GM12865 (cell line): ENCODE measurements at regions not wholly inside any gene's neighbourhood (a gene's known extent, or its start where the extent isn't known, plus 50 kb on each side); places are given as distances from the start of the nearest gene placed in this dataset.

ENCODE experiments used
- DNase-seq: peaks from one replicate; pipeline ENCODE4 v3.0.0; 2010; ENCODE audit warnings: low read depth
- H3K4me3 ChIP-seq: 2 replicates; pipeline ENCODE4 v1.5.1; 2011; ENCODE audit warnings: mild to moderate bottlenecking, low read depth, low read length, control low read depth
- TF ChIP-seq, protein P1 (sequence below): IDR thresholded peaks from 2 replicates; pipeline ENCODE4 v1.5.1; 2011; ENCODE audit warnings: low read length, control low read depth, low read depth, inconsistent platforms; ENCODE audit not compliant: insufficient read depth; ENCODE audit errors: missing control alignments

DNA sequence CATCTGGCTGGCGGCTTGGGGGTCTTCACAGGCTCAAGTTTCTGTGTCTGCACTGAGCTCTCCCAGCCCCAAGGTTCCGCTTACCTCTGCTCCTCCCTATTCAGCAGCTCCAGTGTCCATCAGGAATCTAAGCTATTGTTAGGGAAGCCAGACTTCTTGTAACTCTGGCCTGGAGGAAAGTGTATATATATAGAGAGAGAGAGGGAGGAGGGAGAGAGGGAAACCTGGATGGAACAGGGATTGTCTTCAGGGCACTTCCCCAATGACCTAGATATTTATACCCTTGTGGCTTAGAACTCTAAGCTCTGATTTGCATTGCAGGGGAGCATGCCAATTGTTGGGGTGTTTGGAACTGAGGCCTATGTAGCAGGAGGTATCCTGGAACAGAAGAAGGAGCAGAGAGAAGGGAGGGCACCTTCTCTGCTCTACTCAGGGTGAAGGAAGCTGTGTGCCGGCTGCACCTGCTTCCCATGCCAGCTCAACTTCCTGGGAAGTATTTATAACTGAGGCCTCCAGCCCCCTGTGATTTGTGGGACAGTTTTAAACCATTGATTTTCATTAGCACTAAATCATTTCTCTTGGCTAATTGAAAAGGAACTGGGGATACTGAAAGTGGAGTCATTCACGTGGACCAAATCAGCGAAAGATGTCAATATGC is 70.9 kb downstream of the NAV1 start:
- no peak for DNase-seq
- no peak overlapping the region for H3K4me3 ChIP-seq
- TF ChIP-seq, protein P1, sequence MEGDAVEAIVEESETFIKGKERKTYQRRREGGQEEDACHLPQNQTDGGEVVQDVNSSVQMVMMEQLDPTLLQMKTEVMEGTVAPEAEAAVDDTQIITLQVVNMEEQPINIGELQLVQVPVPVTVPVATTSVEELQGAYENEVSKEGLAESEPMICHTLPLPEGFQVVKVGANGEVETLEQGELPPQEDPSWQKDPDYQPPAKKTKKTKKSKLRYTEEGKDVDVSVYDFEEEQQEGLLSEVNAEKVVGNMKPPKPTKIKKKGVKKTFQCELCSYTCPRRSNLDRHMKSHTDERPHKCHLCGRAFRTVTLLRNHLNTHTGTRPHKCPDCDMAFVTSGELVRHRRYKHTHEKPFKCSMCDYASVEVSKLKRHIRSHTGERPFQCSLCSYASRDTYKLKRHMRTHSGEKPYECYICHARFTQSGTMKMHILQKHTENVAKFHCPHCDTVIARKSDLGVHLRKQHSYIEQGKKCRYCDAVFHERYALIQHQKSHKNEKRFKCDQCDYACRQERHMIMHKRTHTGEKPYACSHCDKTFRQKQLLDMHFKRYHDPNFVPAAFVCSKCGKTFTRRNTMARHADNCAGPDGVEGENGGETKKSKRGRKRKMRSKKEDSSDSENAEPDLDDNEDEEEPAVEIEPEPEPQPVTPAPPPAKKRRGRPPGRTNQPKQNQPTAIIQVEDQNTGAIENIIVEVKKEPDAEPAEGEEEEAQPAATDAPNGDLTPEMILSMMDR: no peak

DNA sequence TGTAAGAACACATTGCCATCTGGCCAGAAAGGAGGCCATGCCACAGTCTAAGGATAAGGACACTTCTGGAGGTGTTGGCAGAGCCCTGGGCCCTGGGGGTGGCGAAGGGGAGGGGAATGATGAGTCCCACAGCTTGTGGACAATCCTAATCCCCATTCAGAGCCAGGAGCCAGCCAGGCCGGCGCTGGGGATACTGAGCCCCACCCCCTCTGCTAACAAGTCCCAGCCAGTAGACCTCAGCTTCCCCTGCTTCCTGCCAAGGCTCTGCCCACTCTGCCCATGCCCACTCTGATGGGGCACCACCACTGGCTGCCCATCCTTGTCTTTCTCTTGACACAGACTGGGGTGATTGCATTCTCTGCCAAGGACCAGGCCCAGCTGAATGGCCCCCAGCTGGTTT is 71.9 kb downstream of the NAV1 start:
- no peak overlapping the region for H3K4me3 ChIP-seq
- DNase-seq: no peak
- TF ChIP-seq, protein P1: no peak

DNA sequence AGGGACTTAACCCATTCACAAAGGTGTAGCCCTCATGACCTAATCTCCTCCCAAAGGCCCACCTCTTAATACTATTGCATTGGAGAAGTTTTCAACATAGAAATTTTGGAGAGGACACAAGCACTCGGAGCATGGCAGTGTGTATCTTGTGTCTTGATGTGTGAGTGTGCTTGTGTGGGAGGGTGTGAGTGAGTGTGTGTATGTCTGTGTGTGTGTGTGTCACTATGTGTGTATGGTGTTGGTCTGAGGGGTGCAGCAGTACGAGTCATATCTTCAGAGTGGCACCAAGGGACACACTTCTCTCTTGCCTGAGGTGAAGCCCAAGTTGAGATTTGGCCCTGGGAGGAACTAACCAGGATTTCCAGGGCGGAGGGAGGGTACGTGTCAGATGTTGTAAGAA is 73.7 kb downstream of the NAV1 start:
- DNase-seq: no peak
- TF ChIP-seq, protein P1: no peak
- no peak overlapping the region for H3K4me3 ChIP-seq

DNA sequence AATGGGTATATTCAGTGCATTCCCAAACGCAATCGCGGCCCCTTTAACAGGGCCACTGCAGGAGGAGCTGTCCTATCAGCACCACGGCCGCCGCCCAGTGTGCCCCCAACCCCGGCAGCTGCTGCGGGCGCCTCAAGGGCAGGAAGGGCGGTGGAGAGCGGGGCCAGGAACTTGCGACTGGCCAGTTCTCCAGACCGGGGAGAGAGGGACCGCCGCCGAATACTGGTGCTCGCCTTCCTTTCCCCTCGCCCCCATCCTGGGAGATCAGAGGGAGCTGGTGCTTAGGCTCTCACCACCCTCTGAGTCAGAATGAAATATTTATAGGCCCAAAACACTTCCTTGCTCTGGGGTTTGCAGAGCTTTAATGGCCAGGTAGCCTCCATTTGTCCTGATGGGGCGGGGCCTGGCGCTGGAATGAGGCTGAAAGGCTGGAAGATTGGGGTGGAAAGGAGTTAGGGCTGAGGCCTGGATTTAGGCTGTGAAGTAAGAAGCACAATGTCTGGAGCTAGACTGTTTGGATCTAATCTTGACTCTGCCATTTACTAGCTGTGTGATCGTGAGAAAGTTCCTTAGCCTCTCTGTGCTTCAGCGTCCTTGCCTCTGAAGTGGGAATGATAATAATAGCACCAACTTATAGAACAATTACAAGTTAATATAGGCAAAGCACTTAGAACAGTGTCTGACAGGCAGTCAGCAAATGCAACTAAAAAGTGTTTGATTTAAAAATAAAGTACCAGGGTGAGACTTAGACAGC is 75.5 kb downstream of the NAV1 start:
- H3K4me3 ChIP-seq: no peak overlapping the region
- TF ChIP-seq, protein P1: no peak
- DNase-seq: no peak

DNA sequence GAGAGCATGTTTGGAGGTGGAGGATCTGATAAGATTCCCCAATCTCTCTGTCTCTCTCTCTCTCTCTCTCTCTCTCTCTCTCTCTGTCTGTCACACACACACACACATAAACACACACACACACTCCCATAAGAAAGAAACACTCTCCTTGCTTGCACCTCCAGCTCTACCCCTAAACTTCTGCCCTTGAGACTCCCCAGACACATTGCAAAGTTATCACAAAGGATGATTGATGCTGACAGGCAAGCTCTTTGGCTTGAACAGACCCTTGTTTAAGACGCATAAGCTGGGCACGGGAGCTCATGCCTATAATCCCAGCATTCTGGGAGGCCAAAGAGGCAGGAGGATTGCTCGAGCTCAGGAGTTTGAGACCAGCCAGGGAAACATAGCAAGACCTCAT is 78.2 kb downstream of the NAV1 start:
- DNase-seq: no peak
- TF ChIP-seq, protein P1: no peak

DNA sequence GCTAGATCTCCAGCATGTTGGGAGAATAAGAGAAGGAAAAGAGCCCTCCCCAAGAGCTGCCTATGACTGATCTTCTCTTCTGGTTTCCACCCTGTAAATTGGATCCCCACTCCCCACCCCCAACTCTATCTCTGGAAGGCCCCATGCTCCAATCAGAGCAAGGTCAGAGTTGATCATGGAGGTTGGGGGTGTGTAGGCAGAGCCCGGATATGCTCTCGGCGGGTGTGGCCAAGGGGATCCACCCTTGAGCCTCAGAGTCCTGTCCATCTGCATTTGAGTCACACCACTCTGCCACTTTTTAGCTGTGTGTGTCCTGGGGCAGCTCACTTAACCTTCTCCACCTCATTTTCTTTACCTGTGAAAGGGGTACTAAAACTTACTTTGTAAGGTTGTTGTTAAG is 79.5 kb downstream of the NAV1 start:
- H3K4me3 ChIP-seq: no peak overlapping the region
- no peak for DNase-seq
- TF ChIP-seq, protein P1: no peak

More for the DNA sequence above, 78.2 kb downstream of the NAV1 start:
- no peak overlapping the region for H3K4me3 ChIP-seq

DNA sequence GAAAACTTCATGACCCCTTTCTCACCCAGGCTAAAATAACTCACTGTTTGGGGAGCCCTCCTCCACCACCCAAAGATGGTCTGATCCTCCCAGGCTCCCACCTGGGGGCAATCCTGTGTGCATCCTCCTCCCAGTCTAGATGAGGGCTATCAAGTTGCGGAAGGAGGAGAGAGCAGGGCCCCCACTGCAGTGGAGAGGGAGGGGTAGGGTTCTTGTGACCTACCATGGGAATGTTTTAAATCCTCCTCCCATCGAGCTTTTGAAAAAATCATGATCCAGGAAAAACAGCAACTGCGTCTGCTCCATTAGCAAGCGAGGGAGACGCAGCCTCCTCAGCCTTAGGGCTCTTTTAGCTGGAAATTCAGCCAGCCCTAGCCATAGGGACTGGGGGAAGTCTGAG is 80.0 kb downstream of the NAV1 start:
- H3K4me3 ChIP-seq: no peak overlapping the region
- TF ChIP-seq, protein P1: no peak
- no peak for DNase-seq
